Smooth muscle cell (in vitro differentiated cells): ENCODE measurements at regions not wholly inside any gene's neighbourhood (a gene's known extent, or its start where the extent isn't known, plus 50 kb on each side); places are given as distances from the start of the nearest gene placed in this dataset.

ENCODE experiments used
- DNase-seq: peaks from one replicate; lab custom pipeline; 2025; ENCODE audit not compliant: unreplicated experiment; lab: John Stamatoyannopoulos, UW
- H2AFZ ChIP-seq: fragments of 200-600 bp; sonication (generic); 2 replicates; pipeline ENCODE4 v1.6.0; 2016; ENCODE audit warnings: antibody characterized with exemption, low read depth, mild to moderate bottlenecking
- H3F3A ChIP-seq: fragments of 200-600 bp; sonication (generic); 2 replicates; pipeline ENCODE4 v1.6.0; 2017; ENCODE audit warnings: antibody characterized with exemption, low read depth
- H3K27ac ChIP-seq: fragments of 200-600 bp; sonication (generic); 2 replicates; pipeline ENCODE4 v1.5.1; 2016; ENCODE audit warnings: low read depth, mild to moderate bottlenecking
- H3K27me3 ChIP-seq: fragments of 200-600 bp; sonication (generic); 2 replicates; pipeline ENCODE4 v1.6.1; 2016; ENCODE audit warnings: low read depth, mild to moderate bottlenecking
- H3K36me3 ChIP-seq: fragments of 200-600 bp; sonication (generic); 2 replicates; pipeline ENCODE4 v1.5.1; 2016; ENCODE audit warnings: low read depth
- H3K4me1 ChIP-seq: fragments of 200-600 bp; sonication (generic); 2 replicates; pipeline ENCODE4 v1.5.1; 2016; ENCODE audit warnings: low read depth
- H3K4me2 ChIP-seq: fragments of 200-600 bp; sonication (generic); 2 replicates; pipeline ENCODE4 v1.6.0; 2016; ENCODE audit warnings: mild to moderate bottlenecking
- H3K4me3 ChIP-seq: fragments of 200-600 bp; sonication (generic); 2 replicates; pipeline ENCODE4 v1.5.1; 2016; ENCODE audit warnings: mild to moderate bottlenecking
- H3K79me2 ChIP-seq: fragments of 200-600 bp; sonication (generic); 2 replicates; pipeline ENCODE4 v1.6.0; 2016; ENCODE audit warnings: low read depth, mild to moderate bottlenecking
- H3K9ac ChIP-seq: fragments of 200-600 bp; sonication (generic); 2 replicates; pipeline ENCODE4 v1.6.0; 2016; ENCODE audit warnings: low read depth
- H3K9me3 ChIP-seq: fragments of 200-600 bp; sonication (generic); replicated peaks from 2 replicates; pipeline ENCODE4 v1.5.1; 2016; ENCODE audit warnings: low read depth
- H4K20me1 ChIP-seq: fragments of 200-600 bp; sonication (generic); 2 replicates; pipeline ENCODE4 v1.6.0; 2016; ENCODE audit warnings: low read depth
- CTCF ChIP-seq: fragments of 200-600 bp; sonication (generic); IDR thresholded peaks from 2 replicates; pipeline ENCODE4 v1.5.1; 2017; ENCODE audit warnings: borderline replicate concordance, mild to moderate bottlenecking, antibody characterized with exemption; ENCODE audit not compliant: insufficient read depth, poor library complexity, severe bottlenecking
- WGBS: methylation state at CpG from one replicate; pipeline ENCODE4 v1.1.7; 2016; ENCODE audit warnings: low lambda C conversion rate; 5-methylcytosine and 5-hydroxymethylcytosine counted together

- no peak overlapping the region for H2AFZ ChIP-seq
- TF ChIP-seq CTCF: no peak
- no peak overlapping the region for H3K9ac ChIP-seq
- DNase-seq: no peak
- H3K4me3 ChIP-seq: no peak overlapping the region
- no peak overlapping the region for H3K4me2 ChIP-seq
- 61% methylated on average over 8 of the region's 8 CpGs for WGBS
- H3K4me1 ChIP-seq: no peaks in the 10 kb centered on the region
- H3K36me3 ChIP-seq: no peaks in the 10 kb centered on the region
- H3K27me3 ChIP-seq: no peaks in the 10 kb centered on the region
- H3K9me3 ChIP-seq: no peaks in the 10 kb centered on the region
- H3K79me2 ChIP-seq: no peaks in the 10 kb centered on the region
- no peaks in the 10 kb centered on the region for H4K20me1 ChIP-seq
- H3F3A ChIP-seq: no peaks in the 10 kb centered on the region
- no peak overlapping the region for H3K27ac ChIP-seq
Measured at GRCh38 chr9:81849631-81850259, 78.5 kb upstream of the SPATA31D4 start.

- DNase-seq: no peak
- TF ChIP-seq CTCF: no peak
- Histone ChIP-seq H3K9me3 (no peaks in the 10 kb centered on the region), H3K9ac (no peak overlapping the region), H4K20me1 (no peaks in the 10 kb centered on the region), H3K79me2 (no peaks in the 10 kb centered on the region), H3K27ac (no peak overlapping the region), H2AFZ (no peak overlapping the region), H3K4me3 (no peak overlapping the region), H3K4me2 (no peak overlapping the region), H3F3A (no peaks in the 10 kb centered on the region), H3K36me3 (no peaks in the 10 kb centered on the region), H3K27me3 (no peaks in the 10 kb centered on the region), H3K4me1 (no peaks in the 10 kb centered on the region)
- 94% methylated on average over 6 of the region's 6 CpGs for WGBS
Measured at GRCh38 chr9:81850724-81851123, 77.5 kb upstream of the SPATA31D4 start.

GRCh38 chr9:81851340-81851739 lies 76.9 kb upstream of the SPATA31D4 start:
- Histone ChIP-seq H3K9me3 (no peaks in the 10 kb centered on the region), H3F3A (no peaks in the 10 kb centered on the region), H2AFZ (no peak overlapping the region), H3K27me3 (no peaks in the 10 kb centered on the region), H3K9ac (no peak overlapping the region), H3K79me2 (no peaks in the 10 kb centered on the region), H3K36me3 (no peaks in the 10 kb centered on the region), H3K27ac (no peak overlapping the region), H3K4me3 (no peak overlapping the region), H4K20me1 (no peaks in the 10 kb centered on the region), H3K4me1 (no peaks in the 10 kb centered on the region), H3K4me2 (no peak overlapping the region)
- 97% methylated on average over 5 of the region's 5 CpGs for WGBS
- TF ChIP-seq CTCF: no peak
- DNase-seq: no peak

- H3K9ac ChIP-seq: no peak overlapping the region
- no peaks in the 10 kb centered on the region for H3K36me3 ChIP-seq
- no peaks in the 10 kb centered on the region for H3F3A ChIP-seq
- H3K4me3 ChIP-seq: no peak overlapping the region
- H3K9me3 ChIP-seq: no peaks in the 10 kb centered on the region
- TF ChIP-seq CTCF: no peak
- no peaks in the 10 kb centered on the region for H3K27me3 ChIP-seq
- 95% methylated on average over 1 of the region's 1 CpG for WGBS
- no peak overlapping the region for H3K27ac ChIP-seq
- H3K4me1 ChIP-seq: no peaks in the 10 kb centered on the region
- DNase-seq: no peak
- no peak overlapping the region for H2AFZ ChIP-seq
- no peak overlapping the region for H3K4me2 ChIP-seq
- no peaks in the 10 kb centered on the region for H3K79me2 ChIP-seq
- no peaks in the 10 kb centered on the region for H4K20me1 ChIP-seq
Measured at GRCh38 chr9:81852820-81853219, 75.4 kb upstream of the SPATA31D4 start.
